HFFc6 (cell line): ENCODE measurements at regions not wholly inside any gene's neighbourhood (a gene's known extent, or its start where the extent isn't known, plus 50 kb on each side); places are given as distances from the start of the nearest gene placed in this dataset.

Source experiments
- DNase-seq: peaks from one replicate; pipeline ENCODE4 v3.0.0-alpha.2; 2018
- H3K27ac Mint-ChIP-seq: 2 replicates; pipeline ENCODE4 v1.8.0; 2020; ENCODE audit warnings: mild to moderate bottlenecking, mixed read lengths
- H3K27me3 Mint-ChIP-seq: 2 replicates; pipeline ENCODE4 v1.8.0; 2021; ENCODE audit warnings: mild to moderate bottlenecking, moderate library complexity, mixed read lengths; ENCODE audit not compliant: insufficient read depth
- H3K36me3 Mint-ChIP-seq: 2 replicates; pipeline ENCODE4 v1.8.0; 2021; ENCODE audit warnings: low read depth, mixed read lengths
- H3K4me1 Mint-ChIP-seq: 2 replicates; pipeline ENCODE4 v1.8.0; 2020; ENCODE audit warnings: low read depth, mixed read lengths
- H3K4me3 Mint-ChIP-seq: 2 replicates; pipeline ENCODE4 v1.8.0; 2020; ENCODE audit warnings: mild to moderate bottlenecking, moderate library complexity, mixed read lengths
- H3K9me3 Mint-ChIP-seq: 2 replicates; pipeline ENCODE4 v1.8.0; 2020; ENCODE audit warnings: mild to moderate bottlenecking, mixed read lengths
- TF ChIP-seq, protein P1 (sequence below): fragments of 200-600 bp; sonication (generic); IDR thresholded peaks from 2 replicates; pipeline ENCODE4 v1.5.0; 2021; ENCODE audit warnings: antibody characterized with exemption, mild to moderate bottlenecking

DNA sequence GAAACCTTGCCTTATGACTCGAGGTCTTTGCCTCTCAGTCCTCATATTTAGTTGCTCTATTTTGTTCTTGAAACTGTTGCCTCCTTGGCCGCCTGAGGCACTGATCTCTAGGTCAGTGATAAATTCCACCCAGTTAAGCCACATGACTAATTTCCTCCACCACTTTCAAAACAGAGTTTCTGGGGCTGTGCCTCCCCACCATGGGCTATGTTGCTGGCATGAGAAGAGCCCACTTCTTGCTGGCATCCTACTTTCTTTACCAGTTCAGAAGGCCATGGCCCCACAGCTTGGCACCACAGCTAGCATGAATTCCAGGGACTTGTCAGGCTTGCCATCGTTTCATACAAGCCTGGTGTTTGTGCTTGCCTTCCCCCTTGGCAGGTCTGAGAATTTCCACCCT, 361.4 kb upstream of the JAG1 start:
- DNase-seq, result no peak
- no peak overlapping the region for H3K27ac Mint-ChIP-seq
- no peaks in the 10 kb centered on the region for H3K36me3 Mint-ChIP-seq
- TF ChIP-seq, protein P1, sequence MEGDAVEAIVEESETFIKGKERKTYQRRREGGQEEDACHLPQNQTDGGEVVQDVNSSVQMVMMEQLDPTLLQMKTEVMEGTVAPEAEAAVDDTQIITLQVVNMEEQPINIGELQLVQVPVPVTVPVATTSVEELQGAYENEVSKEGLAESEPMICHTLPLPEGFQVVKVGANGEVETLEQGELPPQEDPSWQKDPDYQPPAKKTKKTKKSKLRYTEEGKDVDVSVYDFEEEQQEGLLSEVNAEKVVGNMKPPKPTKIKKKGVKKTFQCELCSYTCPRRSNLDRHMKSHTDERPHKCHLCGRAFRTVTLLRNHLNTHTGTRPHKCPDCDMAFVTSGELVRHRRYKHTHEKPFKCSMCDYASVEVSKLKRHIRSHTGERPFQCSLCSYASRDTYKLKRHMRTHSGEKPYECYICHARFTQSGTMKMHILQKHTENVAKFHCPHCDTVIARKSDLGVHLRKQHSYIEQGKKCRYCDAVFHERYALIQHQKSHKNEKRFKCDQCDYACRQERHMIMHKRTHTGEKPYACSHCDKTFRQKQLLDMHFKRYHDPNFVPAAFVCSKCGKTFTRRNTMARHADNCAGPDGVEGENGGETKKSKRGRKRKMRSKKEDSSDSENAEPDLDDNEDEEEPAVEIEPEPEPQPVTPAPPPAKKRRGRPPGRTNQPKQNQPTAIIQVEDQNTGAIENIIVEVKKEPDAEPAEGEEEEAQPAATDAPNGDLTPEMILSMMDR, result no peak
- H3K27me3 Mint-ChIP-seq, result peaks cover 1% of the 10 kb centered on the region; the same call in 1 of the 2 replicates
- H3K4me3 Mint-ChIP-seq, result no peak overlapping the region
- H3K4me1 Mint-ChIP-seq, result no peaks in the 10 kb centered on the region
- peaks cover 5% of the 10 kb centered on the region for H3K9me3 Mint-ChIP-seq

DNA sequence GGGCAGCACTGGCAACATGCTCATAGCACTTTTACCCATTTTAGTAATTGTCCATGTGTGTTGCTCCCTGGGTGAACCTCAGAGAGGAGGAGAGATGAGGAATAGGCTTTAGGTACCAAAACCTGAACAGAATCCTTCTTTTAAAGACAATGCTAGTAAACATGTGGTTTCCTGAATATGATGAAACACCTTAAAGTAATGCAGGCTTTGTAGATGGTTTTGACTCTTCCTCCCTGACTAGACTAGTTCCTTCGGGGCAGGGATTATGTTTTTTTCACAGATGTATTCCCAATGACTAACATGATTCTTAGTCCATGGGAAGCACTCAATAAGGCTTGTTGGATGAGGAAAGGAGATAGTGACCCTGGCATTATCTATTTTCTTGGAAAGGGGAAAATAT, 367.6 kb upstream of the JAG1 start:
- peaks cover 9% of the 10 kb centered on the region for H3K9me3 Mint-ChIP-seq
- TF ChIP-seq, protein P1, result no peak
- no peak for DNase-seq
- peaks cover 1% of the 10 kb centered on the region; the same call in 1 of the 2 replicates for H3K27me3 Mint-ChIP-seq
- H3K4me1 Mint-ChIP-seq, result no peaks in the 10 kb centered on the region
- no peak overlapping the region for H3K27ac Mint-ChIP-seq
- H3K36me3 Mint-ChIP-seq, result no peaks in the 10 kb centered on the region
- no peak overlapping the region for H3K4me3 Mint-ChIP-seq

DNA sequence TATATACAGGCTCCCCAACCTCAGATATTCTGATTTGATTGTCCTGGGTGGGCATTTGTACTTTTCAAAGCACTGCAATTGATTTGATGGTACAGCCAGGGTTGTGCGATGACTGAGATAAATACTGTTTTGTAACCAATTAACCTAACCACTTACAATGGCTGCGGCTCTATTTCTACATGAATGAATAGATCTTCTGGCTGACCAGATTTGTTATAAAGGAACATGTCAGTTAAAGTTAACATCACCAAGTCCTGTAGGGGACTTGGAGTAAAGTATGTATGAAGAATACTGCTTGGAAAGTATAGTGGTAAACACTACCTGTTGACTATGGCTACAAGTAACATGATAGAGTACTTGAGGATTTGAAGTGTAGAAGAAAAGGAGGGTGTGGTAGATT, 369.2 kb upstream of the JAG1 start:
- no peak for DNase-seq
- TF ChIP-seq, protein P1, result no peak
- H3K27ac Mint-ChIP-seq, result no peak overlapping the region
- H3K4me1 Mint-ChIP-seq, result no peaks in the 10 kb centered on the region
- H3K9me3 Mint-ChIP-seq, result peaks cover 5% of the 10 kb centered on the region; the same call in 1 of the 2 replicates
- peaks cover 1% of the 10 kb centered on the region; the same call in 1 of the 2 replicates for H3K27me3 Mint-ChIP-seq
- no peak overlapping the region for H3K4me3 Mint-ChIP-seq
- H3K36me3 Mint-ChIP-seq, result no peaks in the 10 kb centered on the region

DNA sequence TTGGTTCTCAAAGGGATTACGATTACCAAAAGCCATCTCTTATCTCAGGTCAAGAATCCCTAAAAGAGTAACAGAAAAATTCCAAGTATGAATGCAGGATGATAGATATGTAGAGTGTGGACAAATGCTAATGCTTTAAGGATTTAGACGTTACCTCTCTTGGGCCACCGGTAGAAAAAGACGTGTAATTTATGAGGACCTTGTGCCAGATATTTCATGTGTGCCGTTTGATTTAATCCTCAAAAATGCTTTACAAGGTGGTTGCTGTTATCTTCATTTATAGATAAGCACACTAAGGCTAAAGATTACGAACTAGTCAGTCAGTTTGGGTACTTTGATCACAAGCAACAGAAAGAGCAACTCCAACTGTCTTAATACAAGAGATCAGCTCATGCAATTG, 370.8 kb upstream of the JAG1 start:
- Mint-ChIP-seq H3K9me3 (peaks cover 5% of the 10 kb centered on the region; the same call in 1 of the 2 replicates), H3K36me3 (no peaks in the 10 kb centered on the region), H3K27me3 (peaks cover 3% of the 10 kb centered on the region; the same call in 1 of the 2 replicates), H3K27ac (no peak overlapping the region), H3K4me1 (no peaks in the 10 kb centered on the region), H3K4me3 (no peak overlapping the region)
- no peak for DNase-seq
- TF ChIP-seq, protein P1, result no peak

DNA sequence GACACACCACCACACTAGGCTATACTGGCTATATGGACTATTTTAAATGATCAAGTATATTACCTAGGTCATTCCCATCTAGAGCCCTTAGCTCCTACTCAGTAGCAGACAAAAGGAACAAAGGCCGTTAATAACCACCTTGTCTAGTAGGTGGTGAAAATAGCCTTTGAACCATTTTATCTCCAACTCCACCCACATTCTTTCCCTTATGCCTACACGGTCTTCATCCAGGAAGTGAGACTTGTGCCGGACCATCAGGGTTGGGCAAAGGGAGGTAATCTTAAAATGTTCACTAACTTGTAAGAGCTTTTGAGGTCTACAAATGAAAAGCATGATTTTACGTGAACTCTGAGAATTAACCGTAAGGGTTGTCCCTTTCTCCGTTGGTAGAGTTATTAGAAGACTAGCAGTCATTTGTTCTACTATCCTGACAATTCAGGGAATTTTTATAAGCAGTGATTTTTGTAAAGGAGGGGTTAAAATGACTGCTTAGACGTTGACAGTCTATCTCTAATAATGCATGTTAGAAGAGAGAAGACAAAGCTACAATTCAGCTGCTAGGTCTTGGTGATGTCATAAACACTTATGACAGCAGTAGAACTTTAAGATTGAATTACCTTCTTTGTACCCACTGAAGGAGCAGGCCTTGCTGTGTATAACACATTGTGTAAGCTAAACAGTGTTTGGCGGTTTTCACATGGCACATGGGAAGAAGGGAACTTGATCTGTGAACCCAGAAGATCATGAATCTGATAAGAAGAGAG, 371.8 kb upstream of the JAG1 start:
- Mint-ChIP-seq H3K9me3 (peaks cover 5% of the 10 kb centered on the region; the same call in 1 of the 2 replicates), H3K27me3 (peaks cover 2% of the 10 kb centered on the region; the same call in 1 of the 2 replicates), H3K27ac (no peak overlapping the region), H3K4me1 (no peaks in the 10 kb centered on the region), H3K4me3 (no peak overlapping the region), H3K36me3 (no peaks in the 10 kb centered on the region)
- TF ChIP-seq, protein P1, result no peak
- DNase-seq, result no peak
